ENCODE measurements at regions not wholly inside any gene's neighbourhood (a gene's known extent, or its start where the extent isn't known, plus 50 kb on each side); places are given as distances from the start of the nearest gene placed in this dataset.

DNA sequence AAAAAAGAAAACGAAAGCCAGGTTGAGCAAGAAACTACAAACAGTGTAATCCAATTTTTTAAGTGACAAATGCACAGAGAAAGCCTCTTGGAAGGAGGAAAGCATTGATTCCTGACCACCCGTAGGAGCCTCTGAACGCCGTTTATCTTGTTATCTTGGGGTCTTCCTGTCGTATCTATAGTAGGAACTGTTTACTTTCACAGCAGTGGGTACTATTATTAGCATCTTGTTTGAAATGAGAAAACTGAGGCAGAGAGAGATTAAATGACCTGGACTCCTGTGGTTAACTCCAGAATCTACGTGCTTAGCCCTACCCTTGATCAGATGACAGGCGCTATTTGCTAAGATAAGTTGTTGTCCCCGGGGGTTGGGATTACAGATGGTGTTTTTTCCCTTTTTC is 196.7 kb upstream of the FOXF1 start:
- TF ChIP-seq, protein P1, sequence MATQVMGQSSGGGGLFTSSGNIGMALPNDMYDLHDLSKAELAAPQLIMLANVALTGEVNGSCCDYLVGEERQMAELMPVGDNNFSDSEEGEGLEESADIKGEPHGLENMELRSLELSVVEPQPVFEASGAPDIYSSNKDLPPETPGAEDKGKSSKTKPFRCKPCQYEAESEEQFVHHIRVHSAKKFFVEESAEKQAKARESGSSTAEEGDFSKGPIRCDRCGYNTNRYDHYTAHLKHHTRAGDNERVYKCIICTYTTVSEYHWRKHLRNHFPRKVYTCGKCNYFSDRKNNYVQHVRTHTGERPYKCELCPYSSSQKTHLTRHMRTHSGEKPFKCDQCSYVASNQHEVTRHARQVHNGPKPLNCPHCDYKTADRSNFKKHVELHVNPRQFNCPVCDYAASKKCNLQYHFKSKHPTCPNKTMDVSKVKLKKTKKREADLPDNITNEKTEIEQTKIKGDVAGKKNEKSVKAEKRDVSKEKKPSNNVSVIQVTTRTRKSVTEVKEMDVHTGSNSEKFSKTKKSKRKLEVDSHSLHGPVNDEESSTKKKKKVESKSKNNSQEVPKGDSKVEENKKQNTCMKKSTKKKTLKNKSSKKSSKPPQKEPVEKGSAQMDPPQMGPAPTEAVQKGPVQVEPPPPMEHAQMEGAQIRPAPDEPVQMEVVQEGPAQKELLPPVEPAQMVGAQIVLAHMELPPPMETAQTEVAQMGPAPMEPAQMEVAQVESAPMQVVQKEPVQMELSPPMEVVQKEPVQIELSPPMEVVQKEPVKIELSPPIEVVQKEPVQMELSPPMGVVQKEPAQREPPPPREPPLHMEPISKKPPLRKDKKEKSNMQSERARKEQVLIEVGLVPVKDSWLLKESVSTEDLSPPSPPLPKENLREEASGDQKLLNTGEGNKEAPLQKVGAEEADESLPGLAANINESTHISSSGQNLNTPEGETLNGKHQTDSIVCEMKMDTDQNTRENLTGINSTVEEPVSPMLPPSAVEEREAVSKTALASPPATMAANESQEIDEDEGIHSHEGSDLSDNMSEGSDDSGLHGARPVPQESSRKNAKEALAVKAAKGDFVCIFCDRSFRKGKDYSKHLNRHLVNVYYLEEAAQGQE (IDR thresholded peaks at IDR 0.05; ENCODE audit: low read depth), result no peak
- TF ChIP-seq, protein P2, sequence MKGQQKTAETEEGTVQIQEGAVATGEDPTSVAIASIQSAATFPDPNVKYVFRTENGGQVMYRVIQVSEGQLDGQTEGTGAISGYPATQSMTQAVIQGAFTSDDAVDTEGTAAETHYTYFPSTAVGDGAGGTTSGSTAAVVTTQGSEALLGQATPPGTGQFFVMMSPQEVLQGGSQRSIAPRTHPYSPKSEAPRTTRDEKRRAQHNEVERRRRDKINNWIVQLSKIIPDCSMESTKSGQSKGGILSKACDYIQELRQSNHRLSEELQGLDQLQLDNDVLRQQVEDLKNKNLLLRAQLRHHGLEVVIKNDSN (IDR thresholded peaks at IDR 0.05), result no peak
- no peak for TF ChIP-seq CEBPB (IDR thresholded peaks at IDR 0.05)
- TF ChIP-seq TAF1 (IDR thresholded peaks at IDR 0.05; ENCODE audit: low read depth), result no peak
- TF ChIP-seq YY1 (IDR thresholded peaks at IDR 0.05; ENCODE audit: low read depth), result no peak
- TF ChIP-seq NFIC (IDR thresholded peaks at IDR 0.05), result no peak
- TF ChIP-seq, protein P3, sequence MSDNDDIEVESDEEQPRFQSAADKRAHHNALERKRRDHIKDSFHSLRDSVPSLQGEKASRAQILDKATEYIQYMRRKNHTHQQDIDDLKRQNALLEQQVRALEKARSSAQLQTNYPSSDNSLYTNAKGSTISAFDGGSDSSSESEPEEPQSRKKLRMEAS (IDR thresholded peaks at IDR 0.05), result no peak
- TF ChIP-seq RAD21 (IDR thresholded peaks at IDR 0.05; ENCODE audit: low read depth), result no peak
- TF ChIP-seq CREB1 (IDR thresholded peaks at IDR 0.05; ENCODE audit: low read depth), result no peak
- no peak for TF ChIP-seq TCF12 (IDR thresholded peaks at IDR 0.05; ENCODE audit: low read depth)
- TF ChIP-seq EP300 (IDR thresholded peaks at IDR 0.05; ENCODE audit: borderline replicate concordance), result no peak
- TF ChIP-seq EGR1 (IDR thresholded peaks at IDR 0.05), result no peak
- TF ChIP-seq TEAD4 (IDR thresholded peaks at IDR 0.05), result no peak

DNA sequence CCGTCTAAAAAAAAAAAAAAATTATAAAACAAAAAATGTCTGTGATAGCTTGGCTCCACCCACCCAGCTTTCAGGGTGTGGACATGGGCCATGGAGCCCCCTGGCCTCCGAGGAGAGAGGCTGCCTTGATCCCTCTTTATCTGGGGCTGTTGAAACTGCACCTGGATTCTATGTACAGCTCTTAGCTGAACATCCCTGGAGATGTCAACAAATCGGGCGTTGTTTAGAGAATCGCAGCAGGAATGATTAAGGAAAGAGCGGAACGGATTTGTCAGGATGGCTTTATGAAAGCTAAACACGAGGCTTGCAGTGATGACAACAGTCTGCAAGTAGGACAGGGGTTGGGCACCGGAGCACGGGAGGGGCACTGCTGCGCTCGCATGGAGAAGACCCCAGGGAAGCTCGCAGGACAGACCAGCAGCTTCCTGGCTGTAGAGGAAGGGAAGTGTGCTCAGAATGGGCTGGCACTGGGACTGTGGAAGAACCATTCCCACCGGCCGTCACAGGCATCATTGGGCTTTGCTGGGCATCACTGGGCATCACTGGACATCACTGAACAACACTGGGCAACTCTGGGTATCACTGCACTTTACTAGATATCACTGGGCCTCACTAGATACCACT is 195.8 kb upstream of the FOXF1 start:
- TF ChIP-seq CREB1 (IDR thresholded peaks at IDR 0.05; ENCODE audit: low read depth) (no peak), ZBTB7A (IDR thresholded peaks at IDR 0.05; ENCODE audit: low read depth) (no peak)
- TF ChIP-seq, protein P2 (IDR thresholded peaks at IDR 0.05), result no peak

DNA sequence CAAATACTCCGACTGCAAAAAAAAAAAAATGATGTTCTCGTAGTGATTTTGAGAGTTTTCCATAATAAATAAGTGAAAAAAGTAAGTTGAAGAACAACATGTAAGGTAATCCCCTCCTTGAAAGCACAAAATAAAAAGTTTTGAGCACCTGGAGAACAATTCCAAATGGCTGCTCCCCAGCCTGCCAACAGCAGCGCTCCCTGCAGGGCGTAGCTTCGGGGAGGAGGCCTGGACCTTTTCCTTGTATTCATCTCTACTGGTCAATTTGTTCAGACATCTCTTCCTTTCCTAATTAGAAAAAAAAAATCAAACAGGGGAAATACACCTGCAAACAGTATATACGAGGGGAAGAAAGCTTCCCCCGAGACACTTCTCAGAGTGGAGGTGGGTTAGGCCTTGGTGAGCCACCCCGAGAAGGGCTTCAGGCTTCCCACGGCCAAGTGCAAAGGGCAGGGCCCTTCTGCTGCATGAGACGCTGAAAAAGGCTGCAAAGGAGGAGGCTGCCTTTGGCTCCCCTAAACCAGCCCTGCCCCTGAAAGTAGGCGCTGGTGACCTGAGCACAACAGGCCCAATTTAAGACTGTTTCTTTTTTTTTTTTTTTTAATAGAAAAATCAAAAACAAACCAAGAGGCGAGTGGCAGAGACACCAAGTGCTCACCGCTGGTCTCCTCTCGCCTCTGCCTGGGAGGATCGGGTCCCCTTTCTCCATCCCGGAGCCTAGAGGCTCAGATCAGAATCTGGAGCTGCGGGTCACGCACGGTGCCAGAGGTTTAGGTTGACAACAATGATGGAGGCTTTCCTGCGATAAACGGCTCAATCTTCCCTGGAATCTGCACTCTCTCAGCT is 193.1 kb upstream of the FOXF1 start:
- TF ChIP-seq YY1 (IDR thresholded peaks at IDR 0.05; ENCODE audit: low read depth) (no peak), NFIC (IDR thresholded peaks at IDR 0.05) (no peak), CEBPB (IDR thresholded peaks at IDR 0.05) (no peak)
- TF ChIP-seq, protein P1 (IDR thresholded peaks at IDR 0.05; ENCODE audit: low read depth), result no peak

DNA sequence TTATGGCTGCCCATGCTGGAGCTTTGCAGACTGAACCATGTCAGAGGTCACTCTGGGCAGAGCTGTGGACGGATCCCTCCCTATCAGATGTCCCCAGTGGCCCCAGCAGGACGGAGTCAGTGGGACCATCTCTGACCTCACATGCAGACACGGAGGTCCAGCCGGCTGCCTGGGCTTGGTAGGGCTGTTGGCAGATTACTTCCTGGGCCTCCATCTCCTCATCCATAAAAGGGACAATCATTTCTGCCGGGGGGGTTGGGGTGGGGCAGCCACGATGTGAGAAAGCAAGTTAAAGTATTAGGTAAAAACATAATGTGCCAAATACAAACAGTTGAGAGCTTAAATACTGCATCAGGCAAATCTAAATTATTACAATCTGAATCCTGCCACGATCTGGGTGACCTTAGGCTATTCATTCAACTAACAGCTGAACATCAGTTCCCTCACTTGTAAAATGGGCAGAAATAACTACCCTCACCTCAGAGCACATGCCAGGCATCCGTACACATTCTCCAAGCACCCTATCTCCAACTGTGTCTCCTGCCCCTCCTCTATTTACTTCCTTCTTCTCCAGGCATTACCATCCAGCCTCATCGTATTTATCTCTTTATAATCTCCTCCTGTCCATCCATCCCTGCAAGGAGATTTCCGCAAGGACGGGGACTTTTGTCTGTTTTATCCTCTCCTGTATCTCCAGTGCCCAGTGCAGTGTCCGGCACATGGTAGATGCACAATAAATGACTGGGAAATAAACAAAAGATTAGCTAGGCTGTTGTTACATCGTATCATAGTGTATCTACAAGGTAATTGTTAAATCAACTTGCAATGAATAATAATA is 192.3 kb upstream of the FOXF1 start:
- no peak for TF ChIP-seq FOXM1 (IDR thresholded peaks at IDR 0.05; ENCODE audit: borderline replicate concordance, low read depth)
- TF ChIP-seq EP300 (IDR thresholded peaks at IDR 0.05; ENCODE audit: borderline replicate concordance), result no peak
- no peak for TF ChIP-seq ZBTB7A (IDR thresholded peaks at IDR 0.05; ENCODE audit: low read depth)
- TF ChIP-seq CREB1 (IDR thresholded peaks at IDR 0.05; ENCODE audit: low read depth), result no peak
- TF ChIP-seq, protein P1 (IDR thresholded peaks at IDR 0.05; ENCODE audit: low read depth), result no peak
- no peak for TF ChIP-seq TEAD4 (IDR thresholded peaks at IDR 0.05)
- TF ChIP-seq, protein P2 (IDR thresholded peaks at IDR 0.05), result no peak

All from Ishikawa (cell line).